Brain microvascular endothelial cell (primary cell): ENCODE measurements at regions not wholly inside any gene's neighbourhood (a gene's known extent, or its start where the extent isn't known, plus 50 kb on each side); places are given as distances from the start of the nearest gene placed in this dataset.

ENCODE experiments used
- DNase-seq: peaks from one replicate; pipeline ENCODE4 v3.0.0-alpha.2; 2020
- H3K27ac ChIP-seq: fragments of 250-450 bp; sonication (Bioruptor Pico); 2 replicates; pipeline ENCODE4 v1.5.1; 2020; ENCODE audit warnings: mild to moderate bottlenecking, moderate library complexity
- H3K27me3 ChIP-seq: fragments of 250-450 bp; sonication (Bioruptor Pico); replicated peaks from 2 replicates; pipeline ENCODE4 v1.5.1; 2020; ENCODE audit warnings: mild to moderate bottlenecking
- H3K36me3 ChIP-seq: fragments of 250-450 bp; sonication (Bioruptor Pico); replicated peaks from 2 replicates; pipeline ENCODE4 v1.5.1; 2020; ENCODE audit warnings: mild to moderate bottlenecking
- H3K4me3 ChIP-seq: 2 replicates; pipeline ENCODE4 v1.5.1; 2011; ENCODE audit warnings: low read depth, mild to moderate bottlenecking, control low read depth, low read length, moderate library complexity
- CTCF ChIP-seq: IDR thresholded peaks from 2 replicates; pipeline ENCODE4 v1.5.1; 2011; ENCODE audit warnings: low read depth, mild to moderate bottlenecking, moderate library complexity, low read length, control low read depth, inconsistent platforms; ENCODE audit errors: missing control alignments
- in situ Hi-C: cut with HindIII; loops from 2 replicates; pipeline ENCODE4 v1.10.0; 2017; ENCODE audit warnings: low sequenced_read_pairs, low pct_ligation_motif_present

GRCh38 chr14:57080691-57081090 lies 188.0 kb downstream of the EXOC5 start:
- no peak for DNase-seq
- no peaks in the 10 kb centered on the region for H3K27me3 ChIP-seq
- H3K27ac ChIP-seq, result no peak overlapping the region
- in situ Hi-C loops, result no loop called here
- H3K4me3 ChIP-seq, result no peak overlapping the region
- no peak for TF ChIP-seq CTCF
- no peaks in the 10 kb centered on the region for H3K36me3 ChIP-seq

- Histone ChIP-seq H3K27me3 (no peaks in the 10 kb centered on the region), H3K36me3 (no peaks in the 10 kb centered on the region), H3K27ac (no peak overlapping the region), H3K4me3 (no peak overlapping the region)
- in situ Hi-C loops, result no loop called here
- TF ChIP-seq CTCF, result no peak
- no peak for DNase-seq
These were observed 190.7 kb downstream of the EXOC5 start for GRCh38 chr14:57078054-57078453.

- H3K4me3 ChIP-seq, result no peak overlapping the region
- no peak overlapping the region for H3K27ac ChIP-seq
- no peak for DNase-seq
- in situ Hi-C loops, result no loop called here
- no peaks in the 10 kb centered on the region for H3K27me3 ChIP-seq
- TF ChIP-seq CTCF, result no peak
- no peaks in the 10 kb centered on the region for H3K36me3 ChIP-seq
These were observed 194.7 kb downstream of the EXOC5 start for GRCh38 chr14:57073986-57074385.

- no peaks in the 10 kb centered on the region for H3K27me3 ChIP-seq
- no peak for DNase-seq
- no peaks in the 10 kb centered on the region for H3K36me3 ChIP-seq
- H3K27ac ChIP-seq, result no peak overlapping the region
- no peak overlapping the region for H3K4me3 ChIP-seq
- in situ Hi-C loops, result no loop called here
- TF ChIP-seq CTCF, result no peak
These were observed 197.1 kb downstream of the EXOC5 start for GRCh38 chr14:57071639-57072038.

- H3K36me3 ChIP-seq, result no peaks in the 10 kb centered on the region
- no peak overlapping the region for H3K27ac ChIP-seq
- H3K27me3 ChIP-seq, result no peaks in the 10 kb centered on the region
- TF ChIP-seq CTCF, result no peak
- H3K4me3 ChIP-seq, result no peak overlapping the region
- in situ Hi-C loops, result no loop called here
- no peak for DNase-seq
These were observed 199.0 kb downstream of the EXOC5 start for GRCh38 chr14:57069702-57070101.

- Histone ChIP-seq H3K36me3 (no peaks in the 10 kb centered on the region), H3K27ac (no peak overlapping the region), H3K27me3 (no peaks in the 10 kb centered on the region), H3K4me3 (no peak overlapping the region)
- in situ Hi-C loops, result no loop called here
- no peak for TF ChIP-seq CTCF
- DNase-seq, result no peak
These were observed 200.2 kb downstream of the EXOC5 start for GRCh38 chr14:57068511-57068910.
